Hepatic stellate cell (primary cell): ENCODE measurements at regions not wholly inside any gene's neighbourhood (a gene's known extent, or its start where the extent isn't known, plus 50 kb on each side); places are given as distances from the start of the nearest gene placed in this dataset.
"Not testable (repeated sequence)": the region's sequence is repeated elsewhere in the genome, so short reads cannot be mapped to it uniquely, and the experiment has no call there.

ENCODE experiments used
- DNase-seq: peaks from one replicate; pipeline ENCODE4 v3.0.0; 2011; ENCODE audit warnings: low spot score

DNA sequence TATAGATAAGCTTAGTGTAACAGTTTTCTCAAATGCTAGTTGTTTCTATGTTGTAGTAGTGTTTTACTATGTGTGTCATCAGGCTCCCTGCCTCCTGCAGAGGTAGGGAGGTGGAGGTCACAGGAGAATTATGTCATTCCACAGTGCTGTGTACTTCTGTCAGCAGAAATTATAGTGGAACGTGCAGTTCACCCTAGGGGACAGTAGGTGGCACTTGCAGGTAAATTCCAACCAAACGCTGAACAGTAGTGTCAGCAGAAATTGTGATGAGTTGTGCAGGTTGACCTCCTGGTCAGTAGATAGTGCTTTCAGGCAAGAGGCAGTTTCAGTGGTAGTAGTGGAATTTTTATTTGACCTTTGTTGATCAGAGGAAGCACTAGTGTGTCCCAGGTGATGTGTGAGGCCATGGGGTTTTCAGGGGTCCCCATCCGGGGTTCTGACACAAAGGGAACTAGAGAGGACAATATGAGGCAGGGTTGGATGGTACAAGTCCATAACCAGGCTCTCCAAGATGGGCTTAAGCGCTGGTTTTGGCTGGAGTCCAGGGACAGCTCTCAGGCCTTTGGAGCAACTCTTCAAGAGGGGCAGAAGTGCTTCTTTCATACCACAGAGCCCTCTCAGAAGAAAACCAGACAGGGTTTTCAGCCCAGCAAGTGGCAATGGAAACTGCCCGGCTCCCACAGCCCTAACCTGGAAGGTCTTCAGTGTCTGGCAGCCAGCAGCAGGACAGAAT lies 402.9 kb downstream of the CYLC2 start:
- peak; percentile 8 for DNase-seq

DNA sequence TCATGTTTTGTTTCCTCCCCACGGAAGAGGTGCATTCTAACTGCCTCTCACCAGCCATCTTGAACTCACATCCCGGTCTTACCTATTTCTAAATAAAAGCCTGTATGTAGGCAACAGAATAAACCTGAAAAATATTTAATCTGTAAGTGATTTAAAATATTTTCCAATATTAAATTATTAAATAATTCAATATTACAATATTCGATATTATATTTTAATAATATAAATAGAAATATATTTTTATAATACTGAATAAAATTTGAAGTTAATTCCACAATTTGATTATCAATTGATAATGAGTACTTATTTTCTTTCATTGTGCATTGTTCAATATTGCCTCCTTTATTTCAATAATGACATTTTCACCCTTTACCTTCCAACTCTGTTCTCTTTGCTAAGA lies 404.4 kb downstream of the CYLC2 start:
- DNase-seq = no peak

DNA sequence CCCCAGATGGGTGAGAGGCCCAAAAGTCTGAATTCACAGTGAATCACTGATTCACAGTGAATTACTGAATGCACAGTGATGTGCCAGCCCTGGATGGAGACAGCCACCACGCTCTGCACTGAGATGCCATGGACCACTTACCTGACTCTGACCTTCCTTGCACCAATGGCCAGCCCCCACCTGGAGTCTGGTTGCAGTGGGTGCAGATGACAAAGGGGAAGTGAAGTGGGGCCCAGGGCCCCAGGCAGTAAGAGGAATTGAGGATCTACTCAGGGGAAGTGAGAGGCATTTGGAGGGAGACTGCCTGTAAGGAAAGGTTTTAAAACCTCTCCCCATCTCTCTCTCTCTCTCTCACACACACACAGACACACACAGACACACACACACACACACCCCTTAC lies 412.1 kb downstream of the CYLC2 start:
- no peak for DNase-seq

DNA sequence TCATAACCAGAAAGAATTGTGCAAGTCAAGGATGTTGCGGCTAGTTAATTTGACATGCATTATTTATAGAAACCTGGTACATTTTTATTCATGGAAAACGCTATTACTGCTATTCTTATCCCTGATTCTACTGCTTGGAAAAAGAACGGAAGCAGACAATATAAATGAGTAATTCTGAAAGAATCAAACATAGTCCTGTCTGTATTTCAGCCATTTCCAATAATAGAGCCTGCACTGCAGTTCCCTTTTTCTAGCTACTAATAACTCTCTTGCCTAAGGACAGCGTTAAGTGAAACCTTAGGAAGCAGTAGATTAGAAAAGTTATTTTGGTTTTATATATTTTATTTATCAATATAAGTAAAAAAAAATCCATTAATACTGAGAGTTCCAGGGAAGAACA lies 414.9 kb downstream of the CYLC2 start:
- peak; percentile 6 for DNase-seq

DNA sequence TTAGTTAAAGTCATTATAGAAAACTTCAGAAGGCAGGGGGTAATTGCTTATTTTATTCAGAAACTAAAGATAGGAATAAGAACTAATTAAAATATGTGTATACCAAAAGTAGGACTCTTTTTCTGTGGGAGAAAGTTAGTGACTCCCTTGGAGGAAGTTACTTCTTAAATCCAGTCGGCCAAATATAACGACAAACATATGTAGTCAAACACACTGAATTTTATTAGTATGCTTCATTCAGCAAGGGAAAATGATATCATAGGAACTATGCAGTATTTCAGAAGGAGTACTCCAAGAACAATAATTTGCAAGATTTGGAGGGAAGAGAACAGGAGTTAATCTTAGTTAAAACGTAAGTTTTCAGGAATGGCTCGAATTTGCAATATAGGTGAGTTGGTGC lies 432.6 kb downstream of the CYLC2 start:
- DNase-seq = no peak

DNA sequence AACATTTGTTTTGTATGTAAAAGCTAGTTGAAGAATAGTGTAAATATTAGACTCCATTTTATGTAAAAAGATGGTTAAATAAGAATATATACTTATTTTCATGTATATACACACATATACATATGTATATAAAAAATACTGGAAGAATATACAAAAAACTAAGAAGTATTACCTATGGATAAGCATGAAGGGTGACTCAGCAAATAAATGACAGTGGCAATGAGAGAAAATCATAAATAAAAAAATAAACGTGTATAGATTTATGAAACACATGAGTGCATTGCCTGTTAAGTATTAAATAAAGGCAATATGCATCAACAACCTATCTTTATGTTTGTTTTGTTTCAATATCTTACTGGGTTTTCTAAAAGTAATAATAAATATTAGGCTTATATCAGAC lies 435.3 kb downstream of the CYLC2 start:
- no peak for DNase-seq

DNA sequence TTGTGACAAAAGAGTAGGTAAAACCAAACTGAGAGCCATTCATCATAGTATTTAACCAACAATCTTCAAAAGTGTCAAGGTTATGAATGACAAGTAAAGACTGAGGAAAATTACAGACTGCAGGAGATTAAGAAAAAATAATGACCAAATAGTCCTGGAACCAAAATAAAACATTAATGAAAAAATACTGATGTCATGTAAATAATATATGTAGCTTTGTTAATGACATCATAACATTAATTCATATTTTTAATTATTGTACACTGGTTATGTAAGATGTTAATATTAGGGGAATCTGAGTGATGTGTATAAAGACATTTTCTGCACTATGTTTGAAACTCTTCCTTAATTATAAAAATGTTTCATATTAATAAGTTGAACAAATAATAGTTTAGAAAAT lies 436.7 kb downstream of the CYLC2 start:
- no peak for DNase-seq

DNA sequence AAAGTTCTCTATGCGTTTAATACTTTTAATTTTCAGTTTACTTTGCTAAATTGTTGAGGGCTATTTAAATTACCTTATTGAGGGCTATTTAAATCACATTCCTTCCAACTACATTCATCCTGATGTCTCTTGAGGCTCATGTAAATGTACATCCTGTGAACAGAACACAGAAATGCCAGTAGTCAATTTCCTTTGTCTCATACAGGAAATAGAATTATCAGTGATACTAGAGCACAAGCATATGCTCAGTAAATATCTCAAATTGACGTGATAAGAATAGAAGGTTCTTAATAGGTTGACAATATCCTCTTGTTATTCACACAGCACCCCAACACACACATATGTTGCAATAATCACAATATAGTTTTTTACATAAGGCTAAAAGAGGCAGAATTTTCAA lies 449.0 kb downstream of the CYLC2 start:
- no peak for DNase-seq

DNA sequence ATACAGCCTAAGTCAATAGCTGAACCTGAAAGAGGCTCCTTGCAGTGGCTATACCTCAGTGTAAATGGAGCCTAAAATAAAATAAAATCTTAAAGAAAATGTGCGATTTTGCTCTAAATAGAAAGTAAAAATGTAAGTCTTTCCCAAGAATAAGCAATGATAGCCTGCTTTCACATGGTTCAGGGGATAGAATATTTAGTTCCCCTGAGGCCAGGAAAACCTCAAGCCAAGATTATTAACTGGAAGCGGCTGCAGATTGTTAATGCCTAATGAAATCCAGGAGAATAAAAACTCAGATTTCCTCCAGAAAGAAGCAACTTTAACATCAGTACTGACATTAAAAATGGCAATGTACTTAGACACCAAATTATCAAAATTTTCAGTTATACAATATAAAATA lies 463.7 kb downstream of the CYLC2 start:
- no peak for DNase-seq

DNA sequence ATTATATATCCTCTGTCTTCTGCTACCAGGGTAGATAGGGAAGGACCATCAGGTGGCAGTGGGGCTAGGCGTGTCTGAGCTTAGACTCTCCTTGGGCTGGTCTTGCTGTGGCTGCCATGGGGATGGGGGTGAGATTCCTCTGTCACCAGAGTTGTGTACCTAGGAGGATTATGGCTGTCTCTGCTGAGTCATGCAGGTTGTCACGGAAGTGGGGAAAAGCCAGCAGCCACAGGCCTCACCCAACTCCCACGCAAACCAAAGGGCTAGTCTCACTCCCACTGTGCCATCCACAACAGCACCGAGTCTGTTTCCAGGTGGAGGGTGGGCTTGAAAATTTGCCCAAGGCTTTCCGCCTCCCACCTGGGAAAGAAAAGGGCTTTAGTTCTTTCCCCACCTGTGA lies 476.1 kb downstream of the CYLC2 start:
- no peak for DNase-seq

DNA sequence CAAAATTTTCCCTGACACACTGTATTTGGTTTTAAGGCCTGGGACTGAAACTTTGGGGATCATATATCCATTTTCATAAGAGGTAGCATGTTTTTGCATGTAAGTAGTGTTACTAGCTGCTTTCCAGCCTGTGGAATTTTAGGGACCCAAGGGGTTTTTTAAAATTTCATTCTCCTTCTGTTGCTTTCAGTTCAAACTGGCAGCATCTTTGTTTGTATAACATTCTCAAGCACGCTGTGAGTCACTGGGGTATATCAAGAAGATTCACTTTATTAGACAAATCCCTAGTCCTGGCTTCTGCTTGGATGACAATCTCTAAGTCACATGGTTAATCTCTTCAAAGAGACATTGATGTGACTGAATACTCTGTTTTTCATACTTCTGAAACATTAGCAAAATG lies 479.0 kb downstream of the CYLC2 start:
- no peak for DNase-seq

DNA sequence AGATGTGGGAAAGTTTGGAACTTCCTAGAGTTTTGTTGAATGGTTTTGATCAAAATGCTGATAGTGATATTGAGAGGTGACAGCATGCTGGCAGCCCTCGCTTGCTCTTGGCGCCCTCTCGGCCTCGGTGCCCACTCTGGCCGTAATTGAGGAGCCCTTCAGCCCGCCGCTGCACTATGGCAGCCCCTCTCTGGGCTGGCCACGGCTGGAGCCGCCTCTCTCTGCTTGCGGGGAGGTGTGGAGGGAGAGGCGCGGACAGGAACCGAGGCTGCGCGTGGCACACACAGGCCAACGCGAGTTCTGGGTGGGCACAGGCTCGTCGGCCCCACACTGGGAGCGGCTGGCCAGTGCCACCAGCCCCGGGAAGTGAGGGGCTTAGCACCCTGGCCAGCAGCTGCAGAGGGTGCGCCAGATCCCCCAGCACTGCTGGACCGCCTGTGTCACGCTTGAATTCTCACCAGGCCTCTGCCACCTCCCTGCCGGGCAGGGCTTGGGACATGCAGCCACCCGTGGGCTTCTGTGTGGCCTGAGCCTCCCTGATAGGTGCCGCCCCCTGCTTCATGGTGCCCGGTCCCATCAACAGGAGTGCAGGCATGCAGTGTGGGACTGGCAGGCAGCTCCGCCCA lies 488.5 kb downstream of the CYLC2 start:
- no peak for DNase-seq

DNA sequence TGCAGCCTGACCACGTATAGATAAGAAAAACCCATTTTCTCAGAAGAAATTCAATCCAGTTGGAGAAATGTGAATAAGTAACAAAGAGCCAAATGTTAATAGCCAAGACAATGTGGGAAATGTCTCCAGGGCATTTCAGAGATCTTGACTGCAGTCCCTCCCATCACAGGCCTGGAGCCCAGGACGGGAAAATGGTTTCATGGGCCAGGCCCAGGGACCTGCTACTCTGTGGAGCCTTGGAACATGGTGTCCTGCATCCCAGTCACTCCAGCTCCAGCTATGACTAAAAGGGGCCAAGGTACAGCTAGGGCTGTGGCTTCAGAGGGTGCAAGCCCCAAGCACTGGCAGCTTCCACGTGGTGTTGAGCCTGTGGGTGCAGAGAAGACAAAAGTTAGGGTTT lies 490.0 kb downstream of the CYLC2 start:
- no peak for DNase-seq

DNA sequence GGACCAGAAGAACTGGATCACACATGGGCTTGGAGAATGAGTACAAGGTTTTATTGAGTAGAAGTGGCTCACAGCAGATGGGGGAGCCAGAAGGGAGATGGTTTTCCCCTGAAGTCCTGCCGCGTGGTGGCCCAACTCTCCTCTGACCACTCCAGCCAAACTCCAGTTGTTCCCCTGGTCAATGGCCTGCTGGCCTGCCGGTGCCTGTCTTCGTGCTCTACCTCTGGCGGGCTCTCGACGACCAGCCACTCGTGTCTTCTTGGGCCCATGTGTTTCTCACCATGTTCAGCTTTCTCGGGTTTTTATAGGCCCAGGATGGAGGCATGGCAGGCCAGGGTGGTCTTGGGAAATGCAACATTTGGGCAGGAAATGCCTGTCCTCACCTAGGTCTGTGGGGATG lies 519.6 kb downstream of the CYLC2 start:
- DNase-seq = no peak

DNA sequence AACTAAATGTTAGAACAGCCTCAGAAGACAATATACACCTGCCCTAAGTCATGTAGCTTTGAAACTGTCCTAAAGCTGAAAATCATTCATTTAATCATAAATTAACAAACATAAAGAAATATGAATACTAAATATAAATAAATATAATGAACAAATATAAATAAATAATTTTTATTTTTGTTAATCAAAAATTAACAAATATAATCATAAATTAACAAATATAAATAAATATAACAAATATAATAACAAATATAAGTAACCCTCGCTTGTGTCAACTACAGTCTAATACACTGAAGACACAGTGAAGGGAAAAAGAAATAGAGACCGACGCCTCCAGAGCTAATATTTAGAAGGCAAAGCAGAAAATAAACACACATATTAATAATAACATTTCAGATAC lies 527.3 kb downstream of the CYLC2 start:
- DNase-seq = no peak

DNA sequence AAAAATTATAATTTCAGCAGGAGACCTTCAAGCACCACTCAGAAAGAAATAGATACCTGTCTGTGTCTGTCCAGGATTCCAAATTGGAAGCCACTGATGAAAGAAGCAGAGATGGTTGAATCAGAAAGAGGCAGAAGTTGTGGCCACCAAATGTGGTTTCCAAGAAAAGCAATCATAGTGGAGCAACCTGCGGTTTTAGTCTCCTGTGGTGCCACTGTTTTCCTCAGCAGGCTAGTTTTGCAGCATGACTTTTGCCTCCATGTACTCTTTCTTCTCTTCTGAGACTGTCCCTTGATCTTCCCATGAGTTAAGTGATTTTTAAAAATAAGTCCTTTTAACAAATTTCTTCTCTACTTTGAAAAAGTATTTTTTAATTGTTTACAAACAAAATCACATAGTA lies 535.8 kb downstream of the CYLC2 start:
- no peak for DNase-seq

DNA sequence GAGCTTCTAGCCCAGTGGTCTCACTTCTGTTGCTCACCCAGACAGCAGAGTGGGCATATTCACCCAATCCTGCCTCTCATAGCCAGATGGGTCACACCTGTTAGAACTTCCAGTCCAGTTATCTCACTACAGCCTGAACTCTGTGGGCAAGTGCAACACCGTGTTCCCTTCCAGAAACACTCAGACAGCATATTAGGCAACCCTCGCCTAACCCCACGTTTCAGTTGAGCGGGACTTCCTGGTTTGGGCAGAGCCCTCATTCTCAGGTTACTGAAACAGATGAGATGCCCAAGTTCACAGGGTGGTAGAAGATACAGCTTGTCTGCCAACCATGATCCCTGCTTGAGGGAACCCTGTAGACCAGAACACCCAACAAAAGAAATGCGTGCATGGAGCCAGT lies 538.2 kb downstream of the CYLC2 start:
- DNase-seq = no peak

DNA sequence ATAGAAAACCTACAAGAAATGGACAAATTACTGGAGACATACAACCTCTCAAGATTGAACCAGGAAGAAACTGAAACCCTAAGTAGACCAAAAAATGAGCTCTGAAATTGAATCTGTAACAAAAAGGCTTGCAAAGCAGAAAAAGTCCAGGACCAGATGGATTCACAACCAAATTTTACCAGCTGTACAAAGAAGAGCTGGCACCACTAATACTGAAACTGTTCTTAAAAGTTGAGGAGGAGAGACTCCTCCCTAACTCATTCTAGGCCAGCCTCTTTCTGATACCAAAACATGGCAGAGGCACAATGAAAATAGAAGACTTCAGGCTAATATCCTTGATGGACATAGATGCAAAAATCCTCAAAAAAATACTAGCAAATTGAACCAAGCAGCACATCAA lies 542.3 kb downstream of the CYLC2 start:
- DNase-seq = no peak

DNA sequence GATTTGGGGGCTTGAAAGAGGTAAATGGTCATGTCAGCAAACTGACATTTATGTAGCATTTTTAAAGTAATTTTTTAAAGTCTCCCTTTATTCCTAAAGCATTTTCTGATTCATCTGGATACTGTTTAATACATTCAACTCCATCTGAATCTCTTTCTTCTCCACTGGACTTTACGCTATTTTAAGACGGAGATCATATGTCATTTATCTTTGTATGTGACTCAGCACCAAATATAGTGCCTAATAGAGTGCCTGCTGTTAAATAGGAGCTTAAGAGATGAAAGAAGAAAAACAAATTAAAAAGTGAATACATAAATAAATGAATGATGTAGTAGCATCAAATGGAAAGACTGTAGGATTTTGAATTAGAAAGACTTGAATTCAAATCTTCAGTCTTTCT lies 548.8 kb upstream of the SMC2 start:
- no peak for DNase-seq

DNA sequence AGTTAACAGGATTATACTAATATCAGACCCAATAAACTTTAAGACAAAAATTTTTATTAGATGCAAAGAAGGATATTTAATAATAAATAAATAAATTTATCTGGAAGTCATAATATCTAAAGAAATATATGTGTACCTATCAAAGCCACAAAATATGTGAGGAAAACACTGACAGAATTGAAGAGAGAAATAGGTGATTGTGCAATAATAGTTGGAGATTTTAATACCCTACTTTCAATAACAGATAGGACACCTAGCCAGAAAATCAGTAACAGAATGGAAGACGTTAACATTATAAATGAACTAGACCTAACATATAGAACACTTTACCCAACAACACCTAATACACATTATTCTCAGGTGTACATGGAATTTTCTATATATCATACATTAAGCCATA lies 541.4 kb upstream of the SMC2 start:
- no peak for DNase-seq

DNA sequence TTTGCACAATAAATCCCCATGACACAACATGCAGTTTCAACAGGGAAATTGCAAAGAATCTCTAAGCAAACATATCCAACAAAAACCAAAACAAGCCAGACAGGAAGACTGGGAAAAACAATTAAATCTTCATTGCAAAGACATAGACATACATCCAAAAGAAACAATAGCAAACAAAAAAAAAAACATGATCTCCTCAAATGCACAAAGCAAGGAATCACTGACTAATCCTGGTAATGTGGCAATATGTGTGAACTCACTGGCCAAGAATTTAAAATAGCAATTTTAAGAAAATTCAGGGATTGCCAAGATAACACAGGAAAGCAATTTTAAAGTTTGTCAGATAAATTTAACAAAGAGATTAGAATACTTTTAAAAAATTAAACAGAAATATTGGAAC lies 520.1 kb upstream of the SMC2 start:
- no peak for DNase-seq

DNA sequence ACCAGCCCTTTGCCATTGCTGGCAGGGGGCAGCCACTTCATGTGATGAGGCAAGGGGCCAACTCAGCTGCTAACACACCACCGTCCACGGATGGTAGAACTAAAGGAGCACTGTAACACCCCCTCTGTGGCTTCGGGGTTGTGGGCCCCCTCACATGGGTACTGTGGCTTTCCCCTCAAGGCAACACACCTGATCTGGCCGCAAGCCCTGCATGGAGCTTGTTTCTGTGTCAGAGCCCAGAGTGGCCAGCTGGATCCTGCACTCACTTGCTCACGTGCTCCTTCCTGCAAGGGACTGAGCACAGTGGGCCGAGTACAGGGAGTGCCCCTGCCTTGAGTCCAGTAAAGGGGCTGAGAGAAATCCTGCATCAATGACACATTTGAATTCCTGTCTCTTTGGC lies 507.4 kb upstream of the SMC2 start:
- no peak for DNase-seq

DNA sequence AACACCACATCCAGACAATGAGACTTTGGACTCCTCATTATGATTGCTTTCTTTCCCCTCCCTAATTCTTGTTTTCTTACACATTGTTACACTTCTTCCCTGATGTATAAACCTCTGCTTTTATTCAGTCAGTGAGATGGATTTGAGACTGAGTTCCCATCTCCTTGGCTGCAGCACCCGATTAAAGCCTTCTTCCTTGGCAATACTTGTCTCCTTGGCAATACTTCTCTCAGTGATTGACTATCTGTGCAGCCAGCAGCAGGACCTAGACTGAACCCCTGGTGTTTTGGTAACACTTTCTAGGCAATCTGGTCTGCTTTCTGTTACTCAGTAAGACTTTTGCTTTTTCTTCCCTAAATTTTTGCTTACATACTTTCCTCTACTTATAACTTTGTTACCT lies 492.8 kb upstream of the SMC2 start:
- no peak for DNase-seq

DNA sequence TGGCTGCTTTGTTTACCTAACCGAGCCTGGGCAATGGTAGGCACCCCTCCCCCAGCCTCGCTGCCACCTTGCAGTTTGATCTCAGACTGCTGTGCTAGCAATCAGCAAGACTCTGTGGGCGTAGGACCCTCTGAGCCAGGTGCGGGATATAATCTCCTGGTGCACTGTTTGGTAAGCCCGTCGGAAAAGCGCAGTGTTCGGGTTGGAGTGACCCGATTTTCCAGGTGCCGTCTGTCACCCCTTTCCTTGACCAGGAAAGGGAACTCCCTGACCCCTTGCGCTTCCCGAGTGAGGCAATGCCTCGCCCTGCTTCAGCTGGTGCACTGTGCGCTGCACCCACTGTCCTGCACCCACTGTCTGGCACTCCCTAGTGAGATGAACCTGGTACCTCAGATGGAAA lies 482.2 kb upstream of the SMC2 start:
- not testable (repeated sequence) for DNase-seq
